AG10803 (cell line): ENCODE measurements at regions not wholly inside any gene's neighbourhood (a gene's known extent, or its start where the extent isn't known, plus 50 kb on each side); places are given as distances from the start of the nearest gene placed in this dataset.

Experiments
- DNase-seq: peaks from one replicate; pipeline ENCODE4 v3.0.0; 2010; ENCODE audit warnings: low read depth
- H3K4me3 ChIP-seq: 2 replicates; pipeline ENCODE4 v1.5.1; 2011; ENCODE audit warnings: mild to moderate bottlenecking, low read length, control low read depth
- TF ChIP-seq, protein P1 (sequence below): conservative IDR thresholded peaks from 2 replicates; pipeline ENCODE4 v1.5.1; 2011; ENCODE audit warnings: mild to moderate bottlenecking, low read length, control low read depth, inconsistent platforms

DNA sequence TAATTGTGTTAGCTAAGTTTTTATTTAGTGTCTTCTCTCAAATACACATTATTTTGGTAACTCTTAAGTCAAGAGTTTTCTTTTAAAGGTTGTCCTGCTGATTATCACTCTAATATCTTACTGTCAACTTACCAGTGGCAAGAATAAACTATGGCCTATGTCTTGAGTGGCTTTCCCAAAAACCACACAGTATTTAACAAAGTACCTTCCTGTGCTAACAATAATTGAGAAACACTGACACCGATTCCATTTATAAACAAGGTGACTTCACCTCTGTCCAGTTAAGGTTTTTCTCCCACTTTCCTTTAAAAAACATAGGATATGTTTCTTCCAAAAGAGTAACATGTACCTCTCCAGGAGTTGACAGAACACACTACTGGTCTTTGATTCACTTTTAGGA is 234.3 kb upstream of the CD96 start:
- TF ChIP-seq, protein P1, sequence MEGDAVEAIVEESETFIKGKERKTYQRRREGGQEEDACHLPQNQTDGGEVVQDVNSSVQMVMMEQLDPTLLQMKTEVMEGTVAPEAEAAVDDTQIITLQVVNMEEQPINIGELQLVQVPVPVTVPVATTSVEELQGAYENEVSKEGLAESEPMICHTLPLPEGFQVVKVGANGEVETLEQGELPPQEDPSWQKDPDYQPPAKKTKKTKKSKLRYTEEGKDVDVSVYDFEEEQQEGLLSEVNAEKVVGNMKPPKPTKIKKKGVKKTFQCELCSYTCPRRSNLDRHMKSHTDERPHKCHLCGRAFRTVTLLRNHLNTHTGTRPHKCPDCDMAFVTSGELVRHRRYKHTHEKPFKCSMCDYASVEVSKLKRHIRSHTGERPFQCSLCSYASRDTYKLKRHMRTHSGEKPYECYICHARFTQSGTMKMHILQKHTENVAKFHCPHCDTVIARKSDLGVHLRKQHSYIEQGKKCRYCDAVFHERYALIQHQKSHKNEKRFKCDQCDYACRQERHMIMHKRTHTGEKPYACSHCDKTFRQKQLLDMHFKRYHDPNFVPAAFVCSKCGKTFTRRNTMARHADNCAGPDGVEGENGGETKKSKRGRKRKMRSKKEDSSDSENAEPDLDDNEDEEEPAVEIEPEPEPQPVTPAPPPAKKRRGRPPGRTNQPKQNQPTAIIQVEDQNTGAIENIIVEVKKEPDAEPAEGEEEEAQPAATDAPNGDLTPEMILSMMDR: no peak
- H3K4me3 ChIP-seq: no peak overlapping the region
- DNase-seq: no peak

DNA sequence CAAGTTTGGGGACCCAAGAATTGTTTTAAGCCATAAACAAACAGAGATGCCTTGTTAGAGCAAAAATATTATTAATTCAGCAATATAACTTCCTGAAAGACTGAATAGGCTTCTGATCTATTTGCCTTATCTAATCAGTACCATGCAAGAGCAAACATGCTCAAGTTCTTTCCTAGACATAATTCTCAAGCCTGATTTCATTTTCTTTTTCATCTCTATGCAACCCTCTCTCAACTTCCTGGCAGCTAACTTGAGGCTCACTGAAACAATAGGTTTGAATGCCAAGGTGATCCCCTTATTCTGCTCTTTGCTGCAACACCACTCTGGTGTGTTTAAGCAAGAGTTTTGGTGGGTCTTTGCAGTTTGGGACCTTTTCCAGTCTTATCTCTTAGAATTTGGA is 230.9 kb upstream of the CD96 start:
- DNase-seq: no peak
- TF ChIP-seq, protein P1: no peak
- no peak overlapping the region for H3K4me3 ChIP-seq

DNA sequence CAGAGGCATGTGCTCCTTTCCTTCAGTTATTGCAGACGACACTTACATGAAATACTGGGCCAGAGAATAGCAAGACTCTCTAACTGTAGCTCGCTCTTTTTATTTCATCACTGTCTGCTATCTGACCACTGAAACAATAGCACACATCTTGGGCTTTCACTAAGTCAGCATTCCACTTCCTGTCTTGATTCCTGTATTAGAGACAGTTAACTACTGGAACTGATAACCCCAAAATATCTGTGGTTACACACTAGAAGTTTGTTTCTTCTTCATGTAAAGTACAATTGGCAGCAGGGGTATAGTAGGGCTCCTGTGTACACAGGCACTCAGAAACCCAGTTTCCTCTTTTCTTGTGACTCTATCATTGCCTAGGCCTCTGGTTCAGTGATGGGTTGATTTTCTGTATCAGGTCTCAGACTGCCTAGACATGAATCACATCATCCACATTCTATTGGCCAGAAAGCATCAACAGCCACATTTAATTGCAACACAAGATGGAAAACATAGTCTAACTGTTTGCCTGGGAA is 230.2 kb upstream of the CD96 start:
- H3K4me3 ChIP-seq: no peak overlapping the region
- TF ChIP-seq, protein P1: no peak
- DNase-seq: peak; percentile 45

DNA sequence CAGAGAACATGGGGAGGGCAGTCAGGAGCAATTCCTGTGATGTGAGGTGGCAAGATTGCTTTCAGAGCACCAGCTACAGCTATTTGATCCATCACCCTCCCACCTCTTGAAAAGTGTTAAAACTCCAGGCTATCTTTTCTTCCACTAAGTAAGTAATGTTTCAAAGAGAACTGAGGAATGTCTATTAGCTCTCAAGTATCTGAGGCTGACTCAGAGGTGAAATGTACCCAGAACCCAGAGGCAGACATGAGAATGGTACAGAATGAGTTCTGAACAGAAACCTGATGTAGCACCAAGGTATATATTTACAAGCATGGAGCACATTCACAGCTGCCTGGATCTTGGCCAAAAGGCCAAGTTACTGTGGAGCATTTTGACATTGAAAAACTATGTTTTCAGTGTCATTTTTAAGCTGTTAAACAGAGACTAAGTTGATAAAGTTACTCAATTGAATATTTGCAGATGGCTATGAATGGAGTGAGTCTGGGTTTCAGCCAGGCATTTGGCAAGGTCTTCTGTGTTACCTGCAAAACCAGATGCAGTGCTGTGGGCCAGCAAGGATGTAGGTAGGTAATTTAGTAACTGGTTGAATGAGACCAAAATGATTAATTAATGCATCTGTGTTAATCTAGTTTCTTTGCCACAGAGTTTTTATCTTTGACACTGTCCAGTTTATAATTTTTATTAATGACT is 227.7 kb upstream of the CD96 start:
- no peak overlapping the region for H3K4me3 ChIP-seq
- TF ChIP-seq, protein P1: no peak
- no peak for DNase-seq

DNA sequence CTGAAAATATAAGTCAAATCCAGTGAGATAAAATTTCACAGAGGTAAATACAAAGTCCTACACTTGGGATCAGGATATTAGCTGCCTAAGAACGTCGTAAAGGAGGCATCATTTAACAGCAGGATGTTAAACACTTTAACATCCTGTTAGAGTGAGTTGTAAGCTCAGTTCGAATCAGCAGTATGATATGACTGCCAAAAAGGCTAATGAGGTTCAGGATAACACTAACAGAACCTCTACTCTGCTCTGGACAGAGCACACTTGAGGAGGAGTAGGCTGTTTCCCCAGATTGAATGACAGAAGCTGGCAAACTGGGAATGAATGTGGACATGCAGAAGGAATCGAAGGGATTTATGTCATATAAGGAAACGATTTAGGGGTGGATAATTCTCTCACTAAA is 227.1 kb upstream of the CD96 start:
- no peak overlapping the region for H3K4me3 ChIP-seq
- TF ChIP-seq, protein P1: no peak
- no peak for DNase-seq

DNA sequence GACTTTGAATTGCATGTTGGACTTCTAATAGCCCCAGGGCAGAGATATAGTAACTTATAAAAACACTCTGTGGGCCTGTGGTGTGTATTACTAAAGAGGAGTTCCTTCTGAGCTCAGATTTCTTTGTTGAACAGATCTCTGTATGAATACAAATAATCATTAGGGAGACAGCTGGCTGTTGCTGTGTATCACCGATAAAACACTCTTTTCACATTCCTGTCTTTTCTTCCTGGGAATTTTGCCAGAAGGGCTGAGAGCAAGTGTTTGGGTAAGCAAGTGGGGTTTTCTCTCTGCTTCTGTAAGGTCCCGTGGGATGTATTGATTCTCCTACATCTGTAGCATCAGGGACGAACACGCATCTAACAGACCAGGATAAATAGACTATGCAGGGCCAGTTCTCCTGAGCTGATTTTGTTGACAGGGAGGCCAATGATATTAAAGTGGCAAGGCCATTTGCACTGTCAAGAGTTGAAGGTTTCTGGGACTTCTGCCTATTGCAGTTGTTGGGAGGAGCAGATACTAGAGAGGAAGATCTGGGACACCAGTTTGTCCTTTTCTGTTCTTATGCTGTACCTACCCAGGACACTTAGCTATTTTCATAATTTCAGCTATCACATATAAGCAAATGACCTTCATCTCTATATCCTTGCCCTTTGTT is 225.9 kb upstream of the CD96 start:
- H3K4me3 ChIP-seq: no peak overlapping the region
- TF ChIP-seq, protein P1: no peak
- DNase-seq: peak; percentile 71

DNA sequence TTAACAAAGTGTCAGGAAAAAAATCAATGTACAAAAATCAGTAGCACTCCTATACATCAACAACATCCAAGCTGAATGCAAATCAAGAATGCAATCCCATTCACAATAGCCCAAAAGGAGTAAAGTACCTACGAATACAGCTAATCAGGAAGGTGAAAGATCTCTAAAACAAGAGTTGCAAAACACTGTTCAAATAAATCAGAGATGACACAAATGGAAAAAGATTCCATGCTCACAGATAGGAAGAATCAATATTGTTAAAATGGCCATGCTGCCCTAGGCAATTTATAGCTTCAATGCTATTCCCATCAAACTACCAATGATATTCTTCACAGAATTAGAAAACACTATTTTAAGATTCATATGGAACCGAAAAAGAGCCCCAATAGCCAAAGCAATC is 223.7 kb upstream of the CD96 start:
- TF ChIP-seq, protein P1: no peak
- H3K4me3 ChIP-seq: no peak overlapping the region
- no peak for DNase-seq
